ENCODE measurements at regions not wholly inside any gene's neighbourhood (a gene's known extent, or its start where the extent isn't known, plus 50 kb on each side); places are given as distances from the start of the nearest gene placed in this dataset.

DNA sequence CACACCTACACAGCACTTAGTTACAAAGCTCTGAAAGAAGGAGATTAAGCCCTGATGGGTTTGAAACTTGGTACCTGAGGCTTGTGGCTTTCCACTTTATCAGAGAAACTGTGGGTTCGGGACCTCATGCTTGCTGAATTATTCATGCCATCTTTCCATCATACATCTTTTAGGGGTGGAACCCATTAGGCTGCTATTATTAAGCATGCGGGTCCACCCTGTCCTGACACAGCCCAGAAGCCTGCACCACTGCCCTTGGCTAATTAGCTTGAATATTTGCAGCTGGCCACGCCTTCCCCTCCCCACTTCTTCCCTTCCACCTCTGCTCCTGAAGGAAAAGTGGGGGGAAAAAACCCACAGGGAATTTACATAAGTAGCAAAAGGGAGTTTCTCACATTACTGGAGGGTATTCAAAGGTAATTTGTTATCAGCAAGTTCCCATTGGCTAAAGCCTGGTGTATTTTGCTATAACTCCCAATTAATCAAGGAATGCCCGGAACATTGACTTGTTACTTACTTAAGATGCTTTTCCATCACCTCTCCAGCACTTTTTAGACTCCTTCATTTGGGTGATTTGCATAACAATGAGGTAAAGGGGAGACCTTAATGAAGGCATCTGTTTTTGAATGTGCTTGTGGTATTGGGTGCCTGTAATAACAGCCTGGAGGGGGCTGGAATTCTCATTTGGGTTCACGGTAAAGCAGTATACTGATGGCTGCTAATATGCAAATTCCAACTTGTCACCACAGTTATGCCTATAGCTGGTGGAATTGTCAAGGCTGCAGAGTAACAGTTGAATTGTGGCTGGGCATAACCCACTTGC lies 231.7 kb upstream of the GATB start:
- no peak for DNase-seq
- Histone ChIP-seq H3K4me3 (no peak overlapping the region), H3K9me3 (no peaks in the 10 kb centered on the region), H3K36me3 (no peaks in the 10 kb centered on the region), H3K9ac (ENCODE audit: low read depth in 2 of 2, low read length in 2 of 2) (no peak overlapping the region), H3K27me3 (no peaks in the 10 kb centered on the region), H3K27ac (no peak overlapping the region), H3K4me1 (no peaks in the 10 kb centered on the region)
- TF ChIP-seq, protein P1, sequence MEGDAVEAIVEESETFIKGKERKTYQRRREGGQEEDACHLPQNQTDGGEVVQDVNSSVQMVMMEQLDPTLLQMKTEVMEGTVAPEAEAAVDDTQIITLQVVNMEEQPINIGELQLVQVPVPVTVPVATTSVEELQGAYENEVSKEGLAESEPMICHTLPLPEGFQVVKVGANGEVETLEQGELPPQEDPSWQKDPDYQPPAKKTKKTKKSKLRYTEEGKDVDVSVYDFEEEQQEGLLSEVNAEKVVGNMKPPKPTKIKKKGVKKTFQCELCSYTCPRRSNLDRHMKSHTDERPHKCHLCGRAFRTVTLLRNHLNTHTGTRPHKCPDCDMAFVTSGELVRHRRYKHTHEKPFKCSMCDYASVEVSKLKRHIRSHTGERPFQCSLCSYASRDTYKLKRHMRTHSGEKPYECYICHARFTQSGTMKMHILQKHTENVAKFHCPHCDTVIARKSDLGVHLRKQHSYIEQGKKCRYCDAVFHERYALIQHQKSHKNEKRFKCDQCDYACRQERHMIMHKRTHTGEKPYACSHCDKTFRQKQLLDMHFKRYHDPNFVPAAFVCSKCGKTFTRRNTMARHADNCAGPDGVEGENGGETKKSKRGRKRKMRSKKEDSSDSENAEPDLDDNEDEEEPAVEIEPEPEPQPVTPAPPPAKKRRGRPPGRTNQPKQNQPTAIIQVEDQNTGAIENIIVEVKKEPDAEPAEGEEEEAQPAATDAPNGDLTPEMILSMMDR (IDR thresholded peaks at IDR 0.05): no peak
- intact Hi-C loops (cut with DNase I): no loop called here

DNA sequence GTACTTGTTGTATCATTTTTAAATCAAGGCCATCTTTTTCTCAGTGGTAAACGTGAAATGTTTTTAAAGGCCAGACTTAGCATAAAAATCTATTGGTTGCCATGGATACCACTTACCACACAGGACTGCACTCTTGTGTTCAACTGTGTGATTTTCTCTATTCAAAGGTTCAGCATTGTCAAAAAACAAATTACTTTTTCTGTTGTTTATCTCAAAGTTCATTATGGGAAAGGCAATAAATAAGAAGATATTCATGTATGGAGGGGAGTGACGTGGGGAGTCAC lies 231.0 kb upstream of the GATB start:
- no peaks in the 10 kb centered on the region for H3K9me3 ChIP-seq
- H3K36me3 ChIP-seq: no peaks in the 10 kb centered on the region
- DNase-seq: no peak
- TF ChIP-seq, protein P1 (IDR thresholded peaks at IDR 0.05): no peak
- H3K4me1 ChIP-seq: no peaks in the 10 kb centered on the region
- no peak overlapping the region for H3K27ac ChIP-seq
- H3K9ac ChIP-seq (ENCODE audit: low read depth in 2 of 2, low read length in 2 of 2): no peak overlapping the region
- H3K4me3 ChIP-seq: no peak overlapping the region
- intact Hi-C loops (cut with DNase I): no loop called here
- H3K27me3 ChIP-seq: no peaks in the 10 kb centered on the region

DNA sequence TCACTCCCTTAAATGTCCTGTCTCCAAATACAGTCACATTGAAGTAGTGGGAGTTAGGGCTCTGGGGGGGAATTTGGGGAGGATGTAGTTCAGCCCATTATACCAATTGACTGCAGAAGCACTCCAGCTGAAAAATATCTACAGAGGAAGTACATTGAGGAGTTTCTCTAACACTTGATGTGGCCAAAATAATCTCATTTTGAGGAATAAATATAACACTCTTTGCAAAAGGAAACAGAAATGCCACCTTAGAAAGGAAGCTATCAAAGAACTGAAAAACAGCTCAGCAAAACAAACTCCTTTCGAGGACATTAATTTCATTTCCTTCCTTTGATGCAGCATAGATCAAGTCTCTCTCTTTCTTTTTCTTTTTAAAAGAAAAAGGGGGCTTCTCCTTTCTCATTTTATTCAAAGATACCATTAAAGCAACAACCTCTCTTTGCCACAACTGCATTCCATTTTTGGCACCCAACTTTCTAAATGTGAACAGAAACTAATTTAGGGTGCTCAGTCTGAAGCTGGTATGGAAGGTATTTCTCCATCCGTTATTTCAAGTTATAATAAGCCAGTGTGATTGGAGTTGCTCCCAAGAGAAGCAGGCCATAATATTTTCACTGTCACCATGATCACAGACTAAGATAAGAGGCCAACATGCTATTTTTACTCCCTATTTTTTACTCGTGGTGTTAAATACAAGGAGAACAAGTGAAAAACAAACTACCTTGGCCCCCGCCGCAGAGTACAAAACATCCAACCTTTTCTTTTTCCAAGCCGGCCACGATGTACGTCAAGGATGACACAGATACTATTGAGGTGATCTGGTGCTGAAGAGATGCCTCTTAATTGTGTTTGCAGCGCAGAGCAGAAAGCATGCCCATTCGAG lies 230.4 kb upstream of the GATB start:
- Histone ChIP-seq H3K27me3 (no peaks in the 10 kb centered on the region), H3K9ac (ENCODE audit: low read depth in 2 of 2, low read length in 2 of 2) (no peak overlapping the region), H3K36me3 (no peaks in the 10 kb centered on the region), H3K27ac (no peak overlapping the region), H3K9me3 (no peaks in the 10 kb centered on the region), H3K4me3 (no peak overlapping the region), H3K4me1 (no peaks in the 10 kb centered on the region)
- TF ChIP-seq, protein P1 (IDR thresholded peaks at IDR 0.05): no peak
- intact Hi-C loops (cut with DNase I): no loop called here
- no peak for DNase-seq

DNA sequence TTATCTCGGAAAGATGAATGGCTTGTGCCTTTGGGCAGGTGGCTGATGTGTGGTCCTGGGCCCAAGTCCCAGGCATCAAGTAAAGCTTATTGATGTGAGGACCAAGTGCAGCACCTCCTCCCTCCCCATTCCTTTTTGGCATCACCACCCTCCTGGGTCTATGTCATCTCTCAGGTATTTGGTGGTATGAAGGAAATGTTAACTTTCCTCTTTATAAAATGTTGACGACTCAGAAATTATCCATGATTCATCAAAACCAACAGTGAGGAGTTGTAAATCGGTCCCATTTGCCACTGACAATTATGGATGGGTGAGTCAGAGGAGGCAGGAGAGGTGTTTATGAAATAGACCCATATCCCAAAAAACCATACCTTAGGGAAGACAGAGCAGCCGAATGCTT lies 229.4 kb upstream of the GATB start:
- no peak overlapping the region for H3K9ac ChIP-seq (ENCODE audit: low read depth in 2 of 2, low read length in 2 of 2)
- no peak overlapping the region for H3K4me3 ChIP-seq
- no peaks in the 10 kb centered on the region for H3K4me1 ChIP-seq
- no peak for DNase-seq
- no peaks in the 10 kb centered on the region for H3K9me3 ChIP-seq
- no peaks in the 10 kb centered on the region for H3K27me3 ChIP-seq
- no peaks in the 10 kb centered on the region for H3K36me3 ChIP-seq
- no peak overlapping the region for H3K27ac ChIP-seq
- TF ChIP-seq, protein P1 (IDR thresholded peaks at IDR 0.05): no peak
- intact Hi-C loops (cut with DNase I): no loop called here

DNA sequence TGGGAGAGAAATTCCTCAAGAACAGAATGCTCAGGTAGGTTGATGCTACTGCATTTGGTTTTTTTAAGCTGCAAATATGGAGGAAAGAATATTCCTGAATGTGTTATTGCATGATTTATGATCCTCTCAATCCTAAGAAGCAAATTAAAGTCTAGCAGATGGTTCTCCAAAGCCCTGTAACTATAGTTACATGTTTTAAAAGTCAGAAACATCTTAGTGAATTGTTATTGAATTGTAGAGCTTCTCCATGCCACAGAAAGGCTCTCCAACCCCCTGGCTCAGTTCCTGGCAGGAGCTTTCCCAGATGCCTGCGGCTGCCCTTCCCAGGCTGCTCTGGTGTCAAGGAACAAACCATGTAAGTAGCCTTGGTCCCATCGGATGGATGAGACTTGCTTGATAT lies 227.8 kb upstream of the GATB start:
- Histone ChIP-seq H3K4me3 (no peak overlapping the region), H3K27ac (no peak overlapping the region), H3K36me3 (no peaks in the 10 kb centered on the region), H3K4me1 (no peaks in the 10 kb centered on the region), H3K9ac (ENCODE audit: low read depth in 2 of 2, low read length in 2 of 2) (no peak overlapping the region), H3K9me3 (no peaks in the 10 kb centered on the region), H3K27me3 (no peaks in the 10 kb centered on the region)
- DNase-seq: no peak
- intact Hi-C loops (cut with DNase I): no loop called here
- TF ChIP-seq, protein P1 (IDR thresholded peaks at IDR 0.05): no peak
